Suprapubic skin (tissue), 4 donors: ENCODE measurements at regions not wholly inside any gene's neighbourhood (a gene's known extent, or its start where the extent isn't known, plus 50 kb on each side); places are given as distances from the start of the nearest gene placed in this dataset.

Experiments
- CTCF ChIP-seq, 2 donors: fragments of 200-600 bp in 1 of 2; fragments of 450-650 bp in 1 of 2; sonication (generic) in 1 of 2; IDR thresholded peaks; one replicate each; pipeline ENCODE4 v1.5.1; 2016 to 2019; ENCODE audit warnings: antibody characterized with exemption in 2 of 2, mild to moderate bottlenecking in 1 of 2, moderate library complexity in 1 of 2
- POLR2A ChIP-seq, 2 donors: fragments of 450-650 bp; IDR thresholded peaks; one replicate each; pipeline ENCODE4 v1.6.1; 2017; ENCODE audit warnings: antibody characterized with exemption in 2 of 2, mild to moderate bottlenecking in 2 of 2, moderate library complexity in 2 of 2
- POLR2AphosphoS5 ChIP-seq, 3 donors: sonication (generic); formaldehyde crosslinking; IDR thresholded peaks; one replicate each; pipeline ENCODE4 v1.6.1; 2017; ENCODE audit warnings: antibody characterized with exemption in 3 of 3

- TF ChIP-seq POLR2AphosphoS5 (IDR thresholded peaks at IDR 0.05), result no peak
- TF ChIP-seq POLR2A (IDR thresholded peaks at IDR 0.05), result no peak
- TF ChIP-seq CTCF (IDR thresholded peaks at IDR 0.05), result no peak
Observed at GRCh38 chr3:82942041-82942440, 1180.6 kb upstream of the GBE1 start.
